ENCODE measurements at regions not wholly inside any gene's neighbourhood (a gene's known extent, or its start where the extent isn't known, plus 50 kb on each side); places are given as distances from the start of the nearest gene placed in this dataset.
"Not testable (repeated sequence)": the region's sequence is repeated elsewhere in the genome, so short reads cannot be mapped to it uniquely, and the experiment has no call there.

DNA sequence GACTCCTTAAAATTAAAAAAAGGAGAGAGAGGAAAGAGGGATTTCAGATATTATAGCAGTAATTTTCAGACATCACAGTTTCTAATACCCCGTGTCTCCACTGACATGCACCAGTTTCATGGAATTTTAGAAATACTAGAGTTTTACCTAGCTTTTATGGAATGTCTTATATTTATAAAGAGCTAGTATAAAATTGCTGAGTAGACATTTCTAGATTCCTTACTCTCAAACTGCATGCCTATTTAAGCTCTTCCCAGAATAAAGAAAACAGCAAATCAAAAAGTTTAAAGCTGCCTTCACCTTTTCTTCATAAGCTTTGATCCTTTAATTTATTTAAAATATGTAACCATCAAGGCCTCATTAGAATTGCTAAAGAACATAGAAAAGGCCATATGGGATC lies 247.4 kb upstream of the IL12A start:
- no peak for DNase-seq

DNA sequence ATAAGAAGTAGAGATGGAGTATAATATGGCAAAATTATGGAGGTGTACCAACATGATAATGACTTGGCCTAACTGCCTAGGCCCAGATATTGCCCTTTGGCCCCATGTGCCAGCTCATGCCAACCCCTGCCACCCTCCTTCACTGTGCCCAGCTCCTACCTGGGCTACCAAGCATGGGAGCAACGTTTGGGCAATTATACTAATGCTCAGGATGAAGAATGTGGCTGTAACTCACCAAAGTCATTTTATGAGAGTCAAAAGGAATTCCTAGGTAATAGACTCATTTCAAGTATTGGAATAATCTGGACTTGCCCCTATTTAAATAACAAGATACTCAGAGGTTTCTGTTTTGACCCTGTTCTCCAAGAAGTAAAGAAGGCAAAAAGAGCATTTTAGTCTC lies 240.2 kb upstream of the IL12A start:
- no peak for DNase-seq

DNA sequence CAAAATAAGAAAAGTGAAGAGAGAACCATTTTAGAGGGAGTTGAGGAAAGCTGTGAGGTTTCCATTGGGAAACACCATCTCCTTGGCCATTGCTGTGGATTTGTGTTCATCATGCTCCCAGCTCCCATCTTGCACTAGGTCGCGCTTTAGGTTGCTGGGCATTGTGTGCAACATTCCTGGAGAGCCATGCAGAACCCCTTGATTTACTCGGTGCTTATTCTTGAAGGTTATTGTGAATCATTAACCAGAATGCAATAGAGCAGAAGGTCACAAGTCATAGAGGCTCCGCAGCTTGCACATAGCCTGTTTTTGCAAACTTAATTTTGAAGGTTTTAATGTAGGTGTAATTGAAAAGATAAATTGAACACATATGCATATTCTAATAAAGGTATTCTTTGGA lies 239.2 kb upstream of the IL12A start:
- no peak for DNase-seq

DNA sequence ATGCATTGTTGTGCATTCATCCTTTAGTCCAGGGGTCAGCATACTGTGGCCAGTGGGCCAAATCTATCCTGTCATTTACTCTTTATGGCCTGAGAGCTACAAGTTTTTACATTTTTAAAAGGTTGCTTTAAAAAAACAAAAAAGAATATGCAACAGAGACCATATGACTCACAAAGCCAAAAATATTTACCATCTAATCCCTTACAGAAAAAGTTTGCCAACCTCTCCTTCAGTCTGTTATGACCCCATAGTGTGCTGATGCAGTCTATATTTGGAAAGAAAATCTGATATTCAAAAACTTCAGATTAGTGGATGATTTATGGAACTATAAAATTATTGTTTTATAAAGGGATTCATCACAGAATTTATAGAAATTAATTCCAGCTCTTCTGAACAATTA lies 237.5 kb upstream of the IL12A start:
- DNase-seq = no peak

DNA sequence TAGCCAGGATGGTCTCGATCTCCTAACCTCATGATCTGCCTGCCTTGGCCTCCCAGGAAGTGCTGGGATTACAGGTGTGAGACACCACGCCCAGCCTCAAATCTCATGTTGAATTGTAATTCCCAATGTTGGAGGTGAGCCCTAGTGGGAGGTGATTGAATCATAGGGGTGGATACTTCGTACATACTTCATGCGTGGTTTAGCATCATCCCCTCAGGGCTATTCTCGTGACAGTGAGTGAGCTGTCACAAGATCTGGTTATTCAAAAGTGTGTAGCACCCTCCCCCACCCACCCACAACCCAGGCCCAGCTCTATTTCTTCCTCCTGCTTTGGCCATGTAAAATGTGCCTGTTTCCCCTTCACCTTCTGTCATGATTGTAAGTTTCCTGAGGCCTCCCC lies 236.9 kb upstream of the IL12A start:
- DNase-seq = no peak

DNA sequence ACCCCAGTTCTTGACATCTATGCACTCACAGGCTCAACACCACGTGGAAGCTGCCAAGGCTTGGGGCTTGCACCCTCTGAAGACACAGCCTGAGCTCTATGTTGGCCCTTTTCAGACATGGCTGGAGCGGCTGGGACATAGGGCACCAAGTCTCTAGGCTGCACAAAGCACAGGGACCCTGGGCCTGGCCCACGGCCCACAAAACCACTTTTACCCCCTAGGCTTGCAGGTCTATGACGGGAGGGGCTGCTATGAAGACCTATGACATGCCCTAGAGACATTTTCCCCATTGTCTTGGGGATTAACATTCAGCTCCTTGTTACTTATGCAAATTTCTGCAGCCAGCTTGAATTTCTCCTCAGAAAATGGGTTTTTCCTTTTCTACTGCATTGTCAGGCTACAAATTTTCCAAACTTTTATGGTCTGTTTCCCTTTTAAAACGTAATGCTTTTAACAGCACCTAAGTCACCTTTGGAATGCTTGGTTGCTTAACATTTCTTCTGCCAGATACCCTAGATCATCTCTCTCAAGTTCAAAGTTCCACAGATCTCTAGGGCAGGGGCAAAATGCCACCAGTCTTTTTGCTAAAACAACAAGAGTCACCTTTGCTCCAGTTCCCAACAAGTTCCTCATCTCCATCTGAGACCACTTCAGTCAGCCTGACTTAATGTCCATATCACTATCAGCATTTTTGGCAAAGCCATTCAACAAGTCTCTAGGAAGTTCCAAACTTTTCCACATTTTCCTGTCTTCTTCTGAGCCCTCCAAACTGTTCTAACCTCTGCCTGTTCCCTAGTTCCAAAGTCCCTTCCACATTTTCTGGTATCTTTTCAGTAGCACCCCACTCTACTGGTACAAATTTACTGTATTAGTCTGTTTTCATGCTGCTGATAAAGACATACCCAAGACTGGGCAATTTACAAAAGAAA lies 232.1 kb upstream of the IL12A start:
- not testable (repeated sequence) for DNase-seq

DNA sequence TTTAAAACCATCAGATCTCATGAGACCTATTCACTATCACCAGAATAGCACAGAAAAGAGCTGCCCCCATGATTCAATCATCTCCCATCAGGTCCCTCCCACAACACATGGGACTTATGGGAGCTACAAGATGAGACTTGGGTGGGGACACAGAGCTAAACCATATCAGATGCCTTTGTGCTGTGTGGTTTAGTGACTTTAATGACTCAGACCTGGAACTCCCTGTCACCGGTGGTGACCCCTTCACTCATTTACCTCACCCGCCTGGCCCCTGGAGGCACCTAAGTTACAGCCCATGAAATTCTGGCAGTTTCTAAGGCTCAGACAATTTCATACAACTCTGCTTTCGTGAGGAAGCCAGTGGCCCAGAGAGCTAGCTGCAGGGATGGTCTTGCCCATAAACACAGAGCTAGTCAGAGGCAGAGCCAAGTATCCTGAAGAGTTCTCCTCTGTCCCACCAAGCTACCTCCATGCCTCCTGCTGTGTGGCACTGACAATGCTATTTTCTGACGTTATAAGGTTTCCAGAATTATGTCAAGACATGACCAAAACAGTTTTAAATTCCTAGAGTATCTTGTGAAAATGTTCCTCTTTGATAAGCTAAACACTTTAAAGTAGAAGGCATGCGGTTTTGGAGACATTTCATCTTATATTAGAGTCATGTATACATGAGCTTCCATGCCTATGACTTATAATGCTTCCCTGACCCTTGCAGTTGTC lies 231.1 kb upstream of the IL12A start:
- no peak for DNase-seq

DNA sequence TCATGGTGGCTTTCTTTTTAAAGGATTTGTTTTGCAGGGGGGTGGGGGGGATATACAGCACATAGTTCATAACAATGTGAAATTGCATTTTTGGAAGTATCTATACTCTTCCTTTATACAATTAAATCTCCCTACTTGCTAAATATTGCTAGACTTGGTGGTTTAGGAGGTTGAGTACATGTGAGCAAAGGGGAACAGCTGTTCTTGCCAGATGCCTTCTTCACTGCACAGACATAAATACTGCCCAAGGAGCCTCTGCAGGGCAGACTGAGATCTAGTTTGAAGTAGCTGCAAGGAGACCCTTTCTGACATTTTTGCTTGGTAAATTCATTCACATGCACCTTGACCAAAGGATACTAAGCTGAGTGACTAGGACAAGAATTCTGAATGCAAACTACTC lies 228.6 kb upstream of the IL12A start:
- no peak for DNase-seq

DNA sequence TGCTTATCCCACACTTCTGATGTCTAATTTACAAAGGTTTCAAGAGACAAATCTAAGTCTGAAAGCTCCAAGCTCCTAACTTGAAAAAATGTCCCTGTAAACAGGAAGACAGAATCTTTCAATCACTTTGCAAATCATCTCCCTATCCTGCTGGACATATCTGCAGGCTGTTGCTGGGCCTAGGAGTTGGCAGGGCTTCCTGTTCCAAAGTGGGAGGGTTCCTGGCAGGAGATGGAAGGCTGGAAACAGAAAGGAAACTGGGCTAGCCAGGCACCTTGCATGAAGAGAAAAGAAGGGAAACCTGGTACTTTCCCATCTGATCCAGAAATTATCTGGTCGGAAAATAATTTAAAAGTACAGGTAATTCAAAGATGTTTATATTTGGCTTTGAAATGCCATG lies 227.3 kb upstream of the IL12A start:
- DNase-seq = no peak

DNA sequence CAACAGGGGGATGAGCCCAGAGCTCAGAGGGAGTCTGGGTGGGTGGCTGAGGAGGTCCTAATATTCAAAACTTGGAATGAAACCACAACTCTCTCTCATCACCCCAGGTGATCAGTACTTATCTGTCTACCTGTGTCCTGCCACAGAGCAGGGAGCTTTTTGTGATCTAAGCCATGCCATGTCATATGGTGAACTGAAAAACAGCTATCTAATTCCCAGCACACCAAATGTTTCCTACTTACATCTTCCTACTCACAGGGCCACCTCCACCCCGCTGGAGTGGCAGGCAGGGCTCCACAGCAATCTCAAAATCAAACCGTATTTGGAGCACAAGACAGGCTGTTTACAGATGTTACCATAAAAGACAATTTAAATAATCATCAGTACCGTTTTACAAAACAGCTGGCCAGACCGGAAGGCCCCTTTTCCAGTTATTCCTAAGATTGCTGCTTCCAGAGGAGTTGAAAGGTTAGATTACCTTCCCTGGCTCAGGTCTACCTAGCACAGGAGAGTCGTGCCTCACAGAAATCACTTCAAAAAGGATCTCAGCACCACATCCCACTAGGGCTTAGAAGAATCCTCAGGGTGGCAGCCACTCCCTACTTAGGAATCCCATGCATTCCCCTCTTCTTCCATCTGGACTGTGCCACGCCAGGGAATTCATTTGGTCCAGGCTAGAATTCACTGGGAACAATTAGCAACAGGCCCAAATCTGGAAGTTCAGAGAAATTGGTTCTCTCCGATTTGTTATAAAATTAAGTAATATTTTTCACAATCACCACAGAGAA lies 226.6 kb upstream of the IL12A start:
- no peak for DNase-seq

DNA sequence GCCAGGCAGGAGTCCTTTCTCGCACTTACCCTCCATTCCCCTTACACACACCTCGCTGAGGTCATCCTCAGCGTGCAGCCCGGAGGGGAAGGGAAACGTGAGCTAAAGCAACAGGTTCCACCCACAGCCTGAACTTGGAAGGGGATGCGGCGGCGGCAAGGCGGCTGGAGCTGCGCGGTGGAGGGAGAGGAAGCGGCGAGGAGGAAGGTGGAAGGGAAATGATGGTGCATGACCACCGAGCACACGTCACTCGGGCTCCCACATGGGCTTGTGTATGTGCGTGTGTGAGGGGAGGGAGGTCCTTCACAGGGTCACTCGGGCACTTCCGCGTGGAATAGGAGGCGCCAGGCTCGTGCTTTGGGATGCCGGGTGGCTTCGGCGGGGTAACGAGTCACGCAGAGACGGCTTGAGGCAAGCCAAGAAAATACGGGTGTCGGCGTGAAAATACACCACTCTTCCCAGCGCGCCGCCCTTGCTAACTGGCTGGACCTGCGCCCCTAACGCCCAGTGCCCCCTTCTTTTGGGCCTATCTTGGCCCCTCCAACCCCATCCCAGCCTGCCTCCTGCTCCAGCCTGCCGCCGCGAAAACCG lies 225.5 kb upstream of the IL12A start:
- DNase-seq = no peak

DNA sequence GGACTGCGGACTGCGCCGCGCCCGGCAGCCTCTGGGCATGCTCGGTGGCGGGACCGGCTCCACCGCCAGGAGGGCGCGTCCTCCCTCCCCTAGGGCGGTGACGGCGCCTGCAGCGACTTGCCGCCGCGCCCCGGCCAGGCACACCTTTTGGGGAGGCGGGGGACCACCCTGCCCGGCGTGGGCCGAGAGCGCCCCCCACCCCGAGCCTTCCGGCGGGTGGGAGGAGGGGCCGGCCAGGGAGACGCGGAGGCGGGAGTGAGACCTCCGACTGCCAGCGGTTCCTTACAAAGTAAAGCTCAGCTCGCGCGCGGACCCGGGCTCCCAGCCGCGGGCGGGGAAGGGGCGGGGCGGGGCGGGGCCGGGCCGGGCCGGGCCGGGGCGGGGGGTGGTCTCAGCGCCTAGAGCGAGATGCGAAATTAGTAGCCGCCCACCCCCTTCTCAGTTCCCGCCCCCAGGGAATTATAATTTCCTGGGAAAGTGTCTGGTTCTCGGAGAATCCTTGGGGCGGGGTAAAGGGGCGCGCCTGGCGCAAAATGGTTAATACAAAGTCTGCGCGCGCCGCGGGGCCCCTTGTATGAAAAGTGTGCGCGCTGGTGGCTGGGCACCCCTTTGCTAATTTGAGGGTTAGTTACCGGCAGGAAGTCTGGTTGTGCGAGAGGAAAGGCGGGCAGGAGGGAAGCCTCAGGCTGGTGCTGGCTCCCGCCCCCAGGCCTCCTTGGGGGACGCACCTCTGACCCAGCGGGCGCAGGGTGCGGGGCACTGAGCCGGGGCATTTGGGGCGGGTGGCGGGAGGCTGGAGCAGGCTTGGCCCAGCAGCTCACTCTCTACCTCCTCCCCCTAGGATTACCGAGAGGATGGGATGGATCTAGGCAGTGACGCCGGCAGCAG lies 224.8 kb upstream of the IL12A start:
- no peak for DNase-seq

DNA sequence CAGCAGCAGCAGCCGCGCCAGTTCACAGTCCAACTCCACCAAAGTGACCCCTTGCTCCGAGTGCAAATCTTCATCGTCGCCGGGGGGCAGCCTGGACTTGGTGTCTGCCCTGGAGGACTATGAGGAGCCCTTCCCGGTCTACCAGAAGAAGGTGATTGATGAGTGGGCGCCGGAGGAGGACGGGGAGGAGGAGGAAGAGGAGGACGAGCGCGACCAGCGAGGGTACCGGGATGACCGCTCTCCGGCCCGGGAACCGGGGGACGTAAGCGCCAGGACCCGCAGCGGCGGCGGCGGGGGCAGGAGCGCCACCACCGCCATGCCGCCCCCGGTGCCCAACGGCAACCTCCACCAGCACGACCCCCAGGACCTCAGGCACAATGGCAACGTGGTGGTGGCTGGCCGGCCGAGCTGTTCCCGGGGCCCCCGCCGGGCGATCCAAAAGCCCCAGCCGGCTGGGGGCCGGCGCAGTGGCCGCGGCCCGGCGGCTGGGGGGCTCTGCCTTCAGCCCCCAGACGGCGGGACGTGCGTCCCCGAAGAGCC lies 224.1 kb upstream of the IL12A start:
- DNase-seq = no peak

DNA sequence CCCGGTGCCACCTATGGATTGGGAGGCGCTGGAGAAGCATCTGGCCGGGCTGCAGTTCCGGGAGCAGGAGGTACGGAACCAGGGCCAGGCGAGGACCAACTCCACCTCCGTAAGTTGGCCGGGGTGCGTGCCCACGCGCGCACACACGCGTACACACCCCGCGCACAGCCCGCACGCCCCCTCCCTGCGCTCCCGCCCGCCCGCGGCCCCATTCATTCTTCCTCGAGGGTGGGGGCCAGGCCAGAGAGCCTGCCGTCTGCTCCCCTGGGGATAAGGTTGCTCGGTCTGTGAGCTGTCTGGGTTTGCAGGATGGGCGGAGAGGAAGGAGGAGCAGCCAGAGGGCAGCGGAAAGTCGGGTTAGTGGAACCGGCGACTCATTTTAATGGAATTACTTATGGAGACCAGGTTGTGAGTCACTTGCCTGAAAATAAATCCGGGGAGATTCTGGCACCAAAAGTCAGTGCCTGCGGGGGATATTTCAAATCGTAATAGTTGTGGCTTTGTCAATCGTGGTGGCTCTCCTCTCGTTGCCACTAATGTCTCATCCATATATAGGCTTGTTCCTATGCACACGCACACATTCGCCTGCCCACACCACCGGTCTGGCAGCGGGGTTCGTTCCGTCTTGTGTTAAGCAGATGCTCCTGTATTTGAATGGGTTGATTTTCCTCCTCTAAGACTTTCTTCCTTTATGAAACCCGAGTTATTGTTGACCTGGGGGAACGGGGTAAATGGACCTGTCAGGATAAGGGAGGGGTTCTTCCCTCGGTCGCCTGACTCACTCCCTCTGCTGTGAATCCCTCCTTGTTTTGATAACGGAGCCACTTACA lies 223.4 kb upstream of the IL12A start:
- DNase-seq = no peak

DNA sequence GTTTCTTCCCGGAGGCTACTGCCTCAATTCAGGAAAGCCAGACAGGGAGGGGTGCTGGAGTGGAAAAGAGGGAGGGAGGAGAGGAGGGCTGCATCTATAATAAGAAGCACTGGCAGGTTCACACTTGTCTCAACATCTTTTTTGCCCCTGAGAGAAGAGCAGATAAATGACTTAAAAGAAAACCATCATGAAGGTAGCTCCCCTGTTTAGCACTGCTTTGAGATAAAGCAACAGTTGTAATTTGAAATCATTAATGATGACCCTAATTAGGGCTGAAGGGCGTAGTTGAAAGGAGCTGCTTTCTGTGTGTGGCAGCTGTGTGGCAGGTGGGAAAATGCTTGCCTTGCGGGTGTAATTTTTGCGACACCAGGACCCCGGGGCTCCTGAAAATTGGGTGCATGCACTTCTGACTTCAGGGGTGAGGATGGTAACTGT lies 222.8 kb upstream of the IL12A start:
- DNase-seq = no peak

DNA sequence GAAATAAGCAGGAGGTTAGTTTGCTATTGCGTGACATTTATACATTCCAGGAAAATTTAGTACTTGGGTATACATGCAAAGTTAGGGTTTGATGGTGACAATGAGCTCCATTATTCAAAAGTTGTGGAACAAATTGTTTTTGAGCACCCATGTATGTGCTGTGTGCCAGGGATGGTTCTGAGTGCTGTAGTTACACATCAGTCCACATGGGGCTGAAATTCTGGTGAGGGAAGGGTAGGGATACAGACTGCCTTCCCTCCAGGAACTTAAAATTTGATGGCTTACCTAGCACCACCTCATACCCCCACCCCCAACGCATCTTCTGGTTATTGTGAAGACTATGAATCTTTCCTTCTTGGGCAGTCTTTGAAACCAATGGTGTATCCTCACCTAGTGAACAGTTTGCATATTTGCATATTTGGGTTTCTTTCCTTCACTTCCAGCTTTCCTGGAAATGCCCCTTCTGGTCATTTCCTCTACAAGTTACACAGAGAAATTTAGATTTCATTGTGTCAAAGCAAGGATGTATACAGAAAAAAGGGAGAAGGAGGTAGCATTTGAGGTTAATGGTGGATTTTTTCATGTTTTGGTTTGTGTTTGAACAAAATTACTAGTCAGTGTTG lies 222.0 kb upstream of the IL12A start:
- DNase-seq = no peak

DNA sequence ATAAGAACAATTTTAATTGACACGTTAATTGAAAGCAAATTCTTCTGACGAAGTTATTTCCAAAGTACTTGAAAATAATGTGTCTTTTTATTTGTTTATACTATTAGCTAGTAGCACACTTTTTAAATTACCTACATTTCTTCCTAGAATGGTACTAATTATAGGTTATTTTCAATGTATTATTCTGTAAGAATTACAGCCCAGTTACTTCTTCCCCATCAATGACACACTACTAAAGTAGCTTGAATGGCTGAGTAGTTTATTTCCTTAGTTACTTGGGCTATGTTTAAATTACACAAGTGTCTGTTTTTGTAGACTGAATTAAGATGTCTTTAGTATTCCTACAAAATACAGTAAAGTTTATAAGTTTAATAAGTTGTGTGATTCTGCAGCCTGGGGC lies 217.6 kb upstream of the IL12A start:
- no peak for DNase-seq

DNA sequence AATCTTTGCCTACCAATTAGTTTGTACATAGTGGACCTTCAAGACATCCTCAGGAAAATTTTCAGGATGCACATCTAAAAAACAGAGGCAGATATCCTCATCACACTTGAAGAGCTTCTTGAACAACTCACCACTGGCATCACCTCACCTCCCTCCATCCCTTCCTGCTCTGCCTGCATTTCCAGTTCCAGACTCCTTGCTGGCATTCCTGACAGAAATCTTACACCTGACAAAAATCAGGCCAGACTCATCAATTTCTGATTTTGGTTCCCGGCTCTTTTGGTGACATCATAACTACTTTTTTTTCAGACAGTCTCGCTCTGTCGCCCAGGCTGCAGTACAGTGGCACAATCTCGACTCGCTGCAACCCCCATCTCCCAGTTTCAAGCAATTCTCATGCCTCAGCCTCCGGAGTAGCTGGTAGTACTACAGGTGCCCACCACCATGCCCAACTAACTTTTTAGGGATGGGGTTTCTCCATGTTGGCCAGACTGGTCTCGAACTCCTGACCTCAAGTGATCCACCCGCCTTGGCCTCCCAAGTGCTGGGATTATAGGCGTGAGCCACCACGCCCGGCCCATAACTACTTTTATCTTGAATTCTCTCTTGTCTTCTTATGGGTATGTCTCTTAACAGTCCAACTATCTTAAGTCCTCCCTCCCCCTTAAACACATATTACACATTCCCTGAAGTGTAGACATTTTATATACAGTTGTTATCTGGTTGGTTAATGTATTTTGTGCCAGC lies 216.6 kb upstream of the IL12A start:
- no peak for DNase-seq

DNA sequence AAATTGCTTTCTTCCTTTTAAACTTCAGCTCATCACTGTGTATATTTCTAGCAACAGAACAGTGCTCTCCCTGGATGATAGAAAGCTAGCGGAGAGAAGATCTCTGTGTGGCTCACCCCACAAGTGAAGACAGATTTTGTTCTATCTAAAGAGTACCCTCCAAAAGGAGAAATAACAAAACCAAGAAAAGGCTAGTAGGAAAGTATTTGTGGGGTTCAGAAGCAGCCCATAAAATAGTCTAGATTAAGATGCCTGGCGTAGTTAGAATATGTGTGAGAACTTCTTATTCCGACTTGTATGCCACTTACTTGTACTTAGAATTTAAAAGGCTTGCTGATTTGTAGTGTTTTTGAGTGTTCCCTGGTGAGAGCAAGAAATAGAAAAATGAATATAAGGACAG lies 214.9 kb upstream of the IL12A start:
- no peak for DNase-seq

Measured in midbrain (tissue), 1 donor.